CD4-positive, alpha-beta T cell treated with Interleukin-6 at 100 ng/mL for 8 hours (primary cell): ENCODE measurements at regions not wholly inside any gene's neighbourhood (a gene's known extent, or its start where the extent isn't known, plus 50 kb on each side); places are given as distances from the start of the nearest gene placed in this dataset.

Experiments
- DNase-seq: peaks from one replicate; pipeline ENCODE4 v3.0.0-alpha.2; 2020; ENCODE audit warnings: mixed read lengths, low spot score

GRCh38 chr7:116148108-116148507 lies 62.2 kb upstream of the TES start:
- no peak for DNase-seq

- DNase-seq, result no peak
Measured at GRCh38 chr7:116148626-116149025, 61.7 kb upstream of the TES start.

GRCh38 chr7:116150588-116150987 lies 59.8 kb upstream of the TES start:
- no peak for DNase-seq

GRCh38 chr7:116152276-116152675 lies 58.1 kb upstream of the TES start:
- DNase-seq, result no peak

GRCh38 chr7:116153050-116153449 lies 57.3 kb upstream of the TES start:
- DNase-seq, result no peak

- DNase-seq, result no peak
Measured at GRCh38 chr7:116159711-116160110, 50.6 kb upstream of the TES start.
